ENCODE measurements at regions not wholly inside any gene's neighbourhood (a gene's known extent, or its start where the extent isn't known, plus 50 kb on each side); places are given as distances from the start of the nearest gene placed in this dataset.

GRCh38 chr11:32186118-32186517 is 95.2 kb downstream of the RCN1 start:
- WGBS (ENCODE audit: missing lambda C conversion rate): 2% methylated on average over 2 of the region's 2 CpGs
- Histone ChIP-seq H3K4me1 (no peaks in the 10 kb centered on the region), H3K4me3 (no peak overlapping the region), H3K9me3 (no peaks in the 10 kb centered on the region), H3K27ac (no peak overlapping the region), H3K4me2 (no peak overlapping the region)
- ChIA-PET CTCF (interaction anchor here (1.8 to 3.0 kb wide), 2 partner anchors 10 to 12 kb away, joined by 4 to 11 read pairs; no protein-coding TSS in a partner anchor), POLR2A (no interaction called here)
- TF ChIP-seq MAFK (IDR thresholded peaks at IDR 0.05; ENCODE audit: partially characterized antibody) (no peak), HOXA7 (CRISPR knock-in tag; IDR thresholded peaks at IDR 0.05) (no peak), ZNF302 (CRISPR knock-in tag; IDR thresholded peaks at IDR 0.05) (no peak), JUNB (IDR thresholded peaks at IDR 0.05) (no peak)
- FAIRE-seq (no peak), ATAC-seq (no peak), DNase-seq (ENCODE audit: low read depth in 1 of 2, low spot score in 1 of 2) (no peak)

- DNase-seq (ENCODE audit: low read depth in 1 of 2, low spot score in 1 of 2) (no peak), FAIRE-seq (no peak), ATAC-seq (no peak)
- ChIA-PET CTCF (interaction anchor here (1.4 to 2.2 kb wide), 2 partner anchors 9 to 11 kb away, joined by 3 to 13 read pairs; no protein-coding TSS in a partner anchor), POLR2A (no interaction called here)
- no peaks in the 10 kb centered on the region for H3K9me3 ChIP-seq
- H3K4me3 ChIP-seq: no peak overlapping the region
- no peaks in the 10 kb centered on the region for H3K4me1 ChIP-seq
- no peak overlapping the region for H3K4me2 ChIP-seq
- H3K27ac ChIP-seq: no peak overlapping the region
- TF ChIP-seq FOSB (CRISPR knock-in tag; IDR thresholded peaks at IDR 0.05) (no peak), JUNB (IDR thresholded peaks at IDR 0.05) (no peak), SREBF2 (IDR thresholded peaks at IDR 0.05) (no peak), CEBPB (IDR thresholded peaks at IDR 0.05) (no peak), RAD21 (conservative IDR thresholded peaks at IDR 0.05 in 1 of 2, IDR thresholded peaks at IDR 0.05 in 1 of 2) (no peak), KDM1A (IDR thresholded peaks at IDR 0.05; ENCODE audit: low read depth) (no peak), GATA3 (IDR thresholded peaks at IDR 0.05; ENCODE audit: borderline replicate concordance) (no peak)
- TF ChIP-seq, protein P1, sequence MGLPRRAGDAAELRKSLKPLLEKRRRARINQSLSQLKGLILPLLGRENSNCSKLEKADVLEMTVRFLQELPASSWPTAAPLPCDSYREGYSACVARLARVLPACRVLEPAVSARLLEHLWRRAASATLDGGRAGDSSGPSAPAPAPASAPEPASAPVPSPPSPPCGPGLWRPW (IDR thresholded peaks at IDR 0.05): no peak
Observed at GRCh38 chr11:32187111-32187510, 96.2 kb downstream of the RCN1 start.

GRCh38 chr11:32188785-32189184 is 97.9 kb downstream of the RCN1 start:
- POLR2A ChIA-PET: no interaction called here
- peak in 1 of 2 experiments; percentile 10 for DNase-seq (ENCODE audit: low read depth in 1 of 2, low spot score in 1 of 2)
- ATAC-seq: peak; percentile 74; a peak in 5 of 6 replicates
- H3K4me2 ChIP-seq: no peak overlapping the region
- no peaks in the 10 kb centered on the region for H3K9me3 ChIP-seq
- H3K27ac ChIP-seq: no peak overlapping the region
- WGBS (ENCODE audit: missing lambda C conversion rate): 45% methylated on average over 4 of the region's 4 CpGs
- no peaks in the 10 kb centered on the region for H3K4me1 ChIP-seq
- H3K4me3 ChIP-seq: no peak overlapping the region
- FAIRE-seq: no peak
- CTCF ChIA-PET: interaction anchor here (1.1 to 2.2 kb wide), 3 partner anchors 11 to 109 kb away, joined by 3 to 13 read pairs (median 4); no protein-coding TSS in a partner anchor
- TF ChIP-seq CTCF (IDR thresholded peaks at IDR 0.05) (no peak), PBX3 (IDR thresholded peaks at IDR 0.05) (no peak), FOSB (CRISPR knock-in tag; IDR thresholded peaks at IDR 0.05) (no peak), CEBPB (IDR thresholded peaks at IDR 0.05) (no peak), ELK1 (IDR thresholded peaks at IDR 0.05; ENCODE audit: low read depth, low read length) (no peak), REST (IDR thresholded peaks at IDR 0.05) (no peak), HOXA7 (CRISPR knock-in tag; IDR thresholded peaks at IDR 0.05) (no peak), POLR2AphosphoS2 (conservative IDR thresholded peaks at IDR 0.05; ENCODE audit: low read length) (no peak), POLR2A (IDR thresholded peaks at IDR 0.05; ENCODE audit: low read length) (no peak), RARB (CRISPR knock-in tag; IDR thresholded peaks at IDR 0.05) (no peak)
- TF ChIP-seq, protein P2, sequence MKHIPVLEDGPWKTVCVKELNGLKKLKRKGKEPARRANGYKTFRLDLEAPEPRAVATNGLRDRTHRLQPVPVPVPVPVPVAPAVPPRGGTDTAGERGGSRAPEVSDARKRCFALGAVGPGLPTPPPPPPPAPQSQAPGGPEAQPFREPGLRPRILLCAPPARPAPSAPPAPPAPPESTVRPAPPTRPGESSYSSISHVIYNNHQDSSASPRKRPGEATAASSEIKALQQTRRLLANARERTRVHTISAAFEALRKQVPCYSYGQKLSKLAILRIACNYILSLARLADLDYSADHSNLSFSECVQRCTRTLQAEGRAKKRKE (CRISPR knock-in tag; IDR thresholded peaks at IDR 0.05; ENCODE audit: low read depth): no peak

Data from A549 (cell line).